ENCODE measurements at regions not wholly inside any gene's neighbourhood (a gene's known extent, or its start where the extent isn't known, plus 50 kb on each side); places are given as distances from the start of the nearest gene placed in this dataset.

GRCh38 chr14:101709962-101710931, 51.3 kb upstream of the PPP2R5C start:
- H3K4me3 ChIP-seq, result no peak overlapping the region

GRCh38 chr14:101711041-101711856, 50.3 kb upstream of the PPP2R5C start:
- H3K27me3 ChIP-seq, result no peaks in the 10 kb centered on the region
- H3K4me1 ChIP-seq, result peaks cover 19% of the 10 kb centered on the region
- H3K4me3 ChIP-seq, result no peak overlapping the region
- H3K27ac ChIP-seq, result no peak overlapping the region
- H3K36me3 ChIP-seq, result no peaks in the 10 kb centered on the region
- intact Hi-C loops (cut with DNase I), result no loop called here
- TF ChIP-seq CTCF (IDR thresholded peaks at IDR 0.05), result no peak
- H3K9me3 ChIP-seq, result no peaks in the 10 kb centered on the region
- ATAC-seq, result no peak
- no peak for DNase-seq

More at GRCh38 chr14:101709962-101710931, 51.3 kb upstream of the PPP2R5C start:
- intact Hi-C loops (cut with DNase I), result no loop called here
- no peaks in the 10 kb centered on the region for H3K36me3 ChIP-seq
- H3K27me3 ChIP-seq, result no peaks in the 10 kb centered on the region
- DNase-seq (no peak), ATAC-seq (no peak)
- H3K9me3 ChIP-seq, result no peaks in the 10 kb centered on the region
- no peak overlapping the region for H3K27ac ChIP-seq
- TF ChIP-seq CTCF (IDR thresholded peaks at IDR 0.05), result no peak
- peaks cover 25% of the 10 kb centered on the region for H3K4me1 ChIP-seq

All from upper lobe of right lung (tissue), 1 donor.